Endodermal cell (in vitro differentiated cells): ENCODE measurements at regions not wholly inside any gene's neighbourhood (a gene's known extent, or its start where the extent isn't known, plus 50 kb on each side); places are given as distances from the start of the nearest gene placed in this dataset.

Experiments used
- DNase-seq: peaks from one replicate; pipeline ENCODE4 v3.0.0-alpha.2; 2017
- H3K27ac ChIP-seq: 2 replicates; pipeline ENCODE4 v1.5.1; 2013; ENCODE audit warnings: mild to moderate bottlenecking, low read depth, low read length, moderate library complexity
- H3K27me3 ChIP-seq: 2 replicates; pipeline ENCODE4 v1.6.1; 2013; ENCODE audit warnings: mild to moderate bottlenecking, low read length, moderate library complexity; ENCODE audit not compliant: insufficient read depth, control insufficient read depth, poor library complexity, severe bottlenecking
- H3K36me3 ChIP-seq: 2 replicates; pipeline ENCODE4 v1.7.0; 2013; ENCODE audit warnings: mild to moderate bottlenecking, low read length, moderate library complexity; ENCODE audit not compliant: control insufficient read depth, insufficient read depth
- H3K4me1 ChIP-seq: one replicate; pipeline ENCODE4 v1.7.0; 2013; ENCODE audit warnings: low read length; ENCODE audit not compliant: control insufficient read depth, insufficient read depth
- H3K4me3 ChIP-seq: 2 replicates; pipeline ENCODE4 v1.5.1; 2013; ENCODE audit warnings: mild to moderate bottlenecking, low read length, moderate library complexity
- H3K9ac ChIP-seq: 2 replicates; pipeline ENCODE4 v1.6.1; 2013; ENCODE audit warnings: mild to moderate bottlenecking, low read length, moderate library complexity; ENCODE audit not compliant: poor library complexity, severe bottlenecking; ENCODE audit errors: extremely low read depth
- H3K9me3 ChIP-seq: 2 replicates; pipeline ENCODE4 v1.6.1; 2013; ENCODE audit warnings: mild to moderate bottlenecking, low read length, moderate library complexity; ENCODE audit not compliant: control insufficient read depth
- H3K27ac Mint-ChIP-seq: 2 replicates; pipeline ENCODE4 v1.8.0; 2020; ENCODE audit warnings: mixed read lengths
- H3K27me3 Mint-ChIP-seq: 2 replicates; pipeline ENCODE4 v1.8.0; 2021; ENCODE audit warnings: mild to moderate bottlenecking, mixed read lengths; ENCODE audit not compliant: insufficient read depth
- H3K36me3 Mint-ChIP-seq: 2 replicates; pipeline ENCODE4 v1.8.0; 2020; ENCODE audit warnings: low read depth, mixed read lengths
- H3K4me1 Mint-ChIP-seq: 2 replicates; pipeline ENCODE4 v1.8.0; 2020; ENCODE audit warnings: mixed read lengths
- H3K4me3 Mint-ChIP-seq: 2 replicates; pipeline ENCODE4 v1.8.0; 2020; ENCODE audit warnings: mild to moderate bottlenecking, moderate library complexity, mixed read lengths
- H3K9me3 Mint-ChIP-seq: 2 replicates; pipeline ENCODE4 v1.8.0; 2020; ENCODE audit warnings: mild to moderate bottlenecking, mixed read lengths
- CTCF ChIP-seq: fragments of 200-600 bp; sonication (generic); conservative IDR thresholded peaks from 2 replicates; pipeline ENCODE4 v1.5.0; 2021; ENCODE audit warnings: antibody characterized with exemption, mild to moderate bottlenecking
- WGBS, 2 experiments: methylation state at CpG; one replicate each; pipeline versions ENCODE4 v1.1.5 to v1.1.7; 2013; ENCODE audit warnings: missing lambda C conversion rate in 2 of 2, mixed read lengths in 1 of 2; ENCODE audit not compliant: insufficient coverage in 1 of 2, insufficient read length in 1 of 2; 5-methylcytosine and 5-hydroxymethylcytosine counted together

- no peaks in the 10 kb centered on the region for H3K9me3 ChIP-seq
- H3K36me3 Mint-ChIP-seq = no peaks in the 10 kb centered on the region
- H3K4me1 ChIP-seq = peaks cover 12% of the 10 kb centered on the region
- DNase-seq = no peak
- TF ChIP-seq CTCF = no peak
- H3K27me3 Mint-ChIP-seq = no peaks in the 10 kb centered on the region
- no peaks in the 10 kb centered on the region for H3K9me3 Mint-ChIP-seq
- peak overlapping the region; percentile 7 for H3K27ac ChIP-seq
- peaks cover 4% of the 10 kb centered on the region for H3K27me3 ChIP-seq
- no peak overlapping the region for H3K4me3 Mint-ChIP-seq
- no peak overlapping the region for H3K27ac Mint-ChIP-seq
- no peak overlapping the region for H3K9ac ChIP-seq
- H3K4me1 Mint-ChIP-seq = peaks cover 38% of the 10 kb centered on the region
- H3K36me3 ChIP-seq = no peaks in the 10 kb centered on the region
- H3K4me3 ChIP-seq = peak overlapping the region; percentile 1
- WGBS, 2 experiments = 33 to 49% methylated on average over 4 to 5 of the region's 5 CpGs
These were observed 66.8 kb upstream of the KBTBD8 start for GRCh38 chr3:66931291-66931690.

GRCh38 chr3:66931699-66932098 lies 66.4 kb upstream of the KBTBD8 start:
- Histone ChIP-seq H3K9me3 (no peaks in the 10 kb centered on the region), H3K4me3 (peak overlapping the region; percentile 1), H3K27ac (no peak overlapping the region), H3K4me1 (peaks cover 12% of the 10 kb centered on the region), H3K9ac (no peak overlapping the region), H3K27me3 (peaks cover 4% of the 10 kb centered on the region), H3K36me3 (no peaks in the 10 kb centered on the region)
- DNase-seq = no peak
- Mint-ChIP-seq H3K27ac (no peak overlapping the region), H3K9me3 (no peaks in the 10 kb centered on the region), H3K36me3 (no peaks in the 10 kb centered on the region), H3K27me3 (no peaks in the 10 kb centered on the region), H3K4me3 (no peak overlapping the region), H3K4me1 (peaks cover 38% of the 10 kb centered on the region)
- TF ChIP-seq CTCF = no peak
- 90 to 100% methylated on average over 1 of the region's 1 CpG for WGBS, 2 experiments

- Histone ChIP-seq H3K9me3 (no peaks in the 10 kb centered on the region), H3K9ac (no peak overlapping the region), H3K4me1 (peaks cover 16% of the 10 kb centered on the region), H3K27me3 (peaks cover 4% of the 10 kb centered on the region), H3K36me3 (no peaks in the 10 kb centered on the region), H3K27ac (peak overlapping the region; percentile 4), H3K4me3 (no peak overlapping the region)
- TF ChIP-seq CTCF = no peak
- Mint-ChIP-seq H3K4me1 (peaks cover 37% of the 10 kb centered on the region), H3K9me3 (no peaks in the 10 kb centered on the region), H3K4me3 (no peak overlapping the region), H3K27ac (no peak overlapping the region), H3K27me3 (no peaks in the 10 kb centered on the region), H3K36me3 (no peaks in the 10 kb centered on the region)
- DNase-seq = peak; percentile 49
These were observed 64.9 kb upstream of the KBTBD8 start for GRCh38 chr3:66933233-66933632.
